ENCODE measurements at regions not wholly inside any gene's neighbourhood (a gene's known extent, or its start where the extent isn't known, plus 50 kb on each side); places are given as distances from the start of the nearest gene placed in this dataset.

DNA sequence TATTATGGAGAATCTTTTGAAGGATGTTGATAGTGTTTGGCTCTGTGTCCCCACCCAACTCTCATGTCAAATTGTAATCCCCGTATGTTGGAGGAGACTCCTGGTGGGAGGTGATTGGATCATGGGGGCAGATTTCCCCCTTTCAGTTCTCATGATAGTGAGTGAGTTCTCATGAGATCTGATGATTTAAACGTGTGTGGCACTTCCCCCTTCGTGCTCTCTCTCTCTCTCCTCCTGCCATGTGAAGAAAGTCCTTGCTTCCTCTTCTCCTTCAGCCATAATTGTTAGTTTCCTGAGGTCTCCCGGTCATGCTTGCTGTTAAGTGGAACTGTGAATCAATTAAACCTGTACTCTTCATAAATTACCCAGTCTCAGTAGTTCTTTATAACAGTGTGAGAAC, 166.1 kb upstream of the NUDT6 start:
- POLR2A ChIA-PET = no interaction called here
- peaks cover 0 to 3% (median 2%) of the 10 kb centered on the region in 3 donors for H3K9me3 Mint-ChIP-seq

DNA sequence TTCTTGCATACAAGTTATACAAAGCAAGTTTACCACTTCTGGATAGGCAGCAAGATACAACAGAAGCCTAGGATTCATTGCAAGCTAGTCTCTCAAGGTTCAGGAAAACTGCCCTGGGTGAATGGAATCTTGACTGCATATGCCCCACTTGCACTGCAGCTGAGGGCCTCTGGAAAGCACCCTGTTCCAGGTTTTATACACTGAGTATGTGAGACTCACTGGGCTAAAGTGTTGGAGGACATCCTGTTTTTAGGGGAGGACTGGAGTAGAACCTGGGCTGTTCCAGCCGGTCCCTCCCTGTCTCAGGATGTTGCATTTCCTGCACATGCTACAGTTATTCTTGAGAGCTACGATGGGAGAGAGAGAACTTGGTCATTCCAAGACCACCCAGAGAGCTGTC, 168.5 kb upstream of the NUDT6 start:
- Mint-ChIP-seq H3K27me3 (no peaks in the 10 kb centered on the region), H3K36me3 (peaks cover 55% of the 10 kb centered on the region), H3K4me1 (no peaks in the 10 kb centered on the region), H3K27ac (no peak overlapping the region), H3K4me3 (no peak overlapping the region), H3K9me3 (peaks cover 0 to 3% (median 2%) of the 10 kb centered on the region in 3 donors)
- Histone ChIP-seq H3K9me3 (peaks cover 2% of the 10 kb centered on the region), H3K4me3 (ENCODE audit: control insufficient read depth in 1 of 2, extremely low read depth in 1 of 2, low read length in 1 of 2) (peak overlapping the region in 1 of 2 donors; percentile 27), H3K36me3 (ENCODE audit: control insufficient read depth in 2 of 2, extremely low read depth in 1 of 2, insufficient read depth in 1 of 2, low read length in 1 of 2) (peaks cover 3 to 8% of the 10 kb centered on the region in 2 donors), H3K27ac (ENCODE audit: low read length) (no peak overlapping the region), H3K4me1 (ENCODE audit: control insufficient read depth in 1 of 2, extremely low read depth in 1 of 2, insufficient read depth in 2 of 2, low read length in 2 of 2) (no peaks in the 10 kb centered on the region), H3K27me3 (replicated peaks in 1 of 2; ENCODE audit: control insufficient read depth in 2 of 2, extremely low read depth in 1 of 2, insufficient read depth in 2 of 2, low read length in 1 of 2) (no peaks in the 10 kb centered on the region)
- no CpG with 5 or more reads among the region's 2 CpGs for WGBS (ENCODE audit: insufficient coverage)
- ChIA-PET POLR2A (no interaction called here), CTCF (no interaction called here)
- ATAC-seq (replicated peaks in 1 of 4) = no peak
- no peak for DNase-seq

More for the DNA sequence above, 166.1 kb upstream of the NUDT6 start:
- Mint-ChIP-seq H3K27ac (no peak overlapping the region), H3K4me1 (peaks cover 0 to 2% (median 0%) of the 10 kb centered on the region in 3 donors), H3K4me3 (no peak overlapping the region), H3K36me3 (peaks cover 61% of the 10 kb centered on the region), H3K27me3 (no peaks in the 10 kb centered on the region)
- no CpG with 5 or more reads among the region's 4 CpGs for WGBS (ENCODE audit: insufficient coverage)
- Histone ChIP-seq H3K27ac (ENCODE audit: low read length) (no peak overlapping the region), H3K4me3 (ENCODE audit: control insufficient read depth in 1 of 2, extremely low read depth in 1 of 2, low read length in 1 of 2) (no peak overlapping the region), H3K27me3 (replicated peaks in 1 of 2; ENCODE audit: control insufficient read depth in 2 of 2, extremely low read depth in 1 of 2, insufficient read depth in 2 of 2, low read length in 1 of 2) (no peaks in the 10 kb centered on the region), H3K4me1 (ENCODE audit: control insufficient read depth in 1 of 2, extremely low read depth in 1 of 2, insufficient read depth in 2 of 2, low read length in 2 of 2) (no peaks in the 10 kb centered on the region), H3K9me3 (peaks cover 2% of the 10 kb centered on the region), H3K36me3 (ENCODE audit: control insufficient read depth in 2 of 2, extremely low read depth in 1 of 2, insufficient read depth in 1 of 2, low read length in 1 of 2) (peaks cover 3 to 8% of the 10 kb centered on the region in 2 donors)
- no peak for DNase-seq
- CTCF ChIA-PET = no interaction called here
- ATAC-seq (replicated peaks in 1 of 4) = no peak

DNA sequence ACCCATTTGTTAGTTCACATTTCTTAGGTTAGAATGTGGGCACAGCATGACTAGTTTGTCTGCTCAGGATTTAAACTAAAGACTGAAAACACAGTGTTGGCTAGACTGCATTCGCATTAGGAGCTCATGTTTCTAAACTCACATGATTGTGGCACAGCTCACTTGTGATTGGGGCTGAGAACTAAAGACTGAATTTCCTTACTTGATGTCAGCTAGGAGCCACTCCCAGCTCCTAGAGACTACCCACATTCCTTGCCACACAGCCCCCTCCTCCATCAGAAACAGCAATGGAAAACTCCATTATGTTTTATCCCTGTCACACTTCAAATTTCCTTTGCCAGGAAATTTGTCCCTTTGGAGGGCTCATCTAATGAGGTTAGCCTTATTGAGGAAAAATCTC, 170.2 kb upstream of the NUDT6 start:
- CTCF ChIA-PET = interaction anchor here (0.5 to 1.5 kb wide), 3 partner anchors 8 to 110 kb away, joined by 3 to 4 read pairs (median 3); no protein-coding TSS in a partner anchor
- H3K4me1 Mint-ChIP-seq = no peaks in the 10 kb centered on the region
- Histone ChIP-seq H3K4me3 (ENCODE audit: control insufficient read depth in 1 of 2, extremely low read depth in 1 of 2, low read length in 1 of 2) (no peak overlapping the region), H3K9me3 (peaks cover 2% of the 10 kb centered on the region), H3K27me3 (replicated peaks in 1 of 2; ENCODE audit: control insufficient read depth in 2 of 2, extremely low read depth in 1 of 2, insufficient read depth in 2 of 2, low read length in 1 of 2) (no peaks in the 10 kb centered on the region), H3K36me3 (ENCODE audit: control insufficient read depth in 2 of 2, extremely low read depth in 1 of 2, insufficient read depth in 1 of 2, low read length in 1 of 2) (peaks cover 3 to 8% of the 10 kb centered on the region in 2 donors), H3K4me1 (ENCODE audit: control insufficient read depth in 1 of 2, extremely low read depth in 1 of 2, insufficient read depth in 2 of 2, low read length in 2 of 2) (no peaks in the 10 kb centered on the region), H3K27ac (ENCODE audit: low read length) (no peak overlapping the region)
- H3K4me3 Mint-ChIP-seq = no peak overlapping the region
- no CpG with 5 or more reads among the region's 1 CpG for WGBS (ENCODE audit: insufficient coverage)
- peaks cover 43% of the 10 kb centered on the region for H3K36me3 Mint-ChIP-seq
- H3K27me3 Mint-ChIP-seq = no peaks in the 10 kb centered on the region
- ATAC-seq (replicated peaks in 1 of 4) = no peak
- POLR2A ChIA-PET = no interaction called here
- peaks cover 0 to 3% (median 2%) of the 10 kb centered on the region in 3 donors for H3K9me3 Mint-ChIP-seq
- no peak overlapping the region for H3K27ac Mint-ChIP-seq
- DNase-seq = no peak

DNA sequence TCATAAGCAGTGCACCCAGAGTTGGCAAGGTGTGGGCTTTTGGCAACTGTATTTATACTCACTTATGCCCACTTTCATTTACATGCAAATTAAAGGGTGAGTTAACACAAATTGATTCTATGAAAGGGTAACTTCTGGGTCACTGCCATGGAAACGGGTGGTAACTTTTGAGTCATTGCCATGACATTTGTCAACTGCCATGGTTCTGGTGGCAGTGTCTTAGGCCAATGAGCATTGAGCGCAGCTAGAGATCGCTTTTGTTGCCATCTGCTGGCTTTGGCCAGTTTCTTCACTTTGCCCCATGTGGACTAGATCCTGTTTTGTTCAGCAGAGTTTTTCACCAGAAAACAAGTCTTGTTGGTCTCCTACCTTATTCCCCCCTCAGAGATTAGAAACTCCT, 170.8 kb upstream of the NUDT6 start:
- ChIA-PET CTCF (no interaction called here), POLR2A (no interaction called here)
- ATAC-seq (replicated peaks in 1 of 4) (no peak), DNase-seq (no peak)
- peaks cover 0 to 3% (median 2%) of the 10 kb centered on the region in 3 donors for H3K9me3 Mint-ChIP-seq
- Histone ChIP-seq H3K9me3 (peaks cover 2% of the 10 kb centered on the region), H3K4me3 (ENCODE audit: control insufficient read depth in 1 of 2, extremely low read depth in 1 of 2, low read length in 1 of 2) (no peak overlapping the region), H3K36me3 (ENCODE audit: control insufficient read depth in 2 of 2, extremely low read depth in 1 of 2, insufficient read depth in 1 of 2, low read length in 1 of 2) (peaks cover 3 to 8% of the 10 kb centered on the region in 2 donors), H3K4me1 (ENCODE audit: control insufficient read depth in 1 of 2, extremely low read depth in 1 of 2, insufficient read depth in 2 of 2, low read length in 2 of 2) (no peaks in the 10 kb centered on the region), H3K27me3 (replicated peaks in 1 of 2; ENCODE audit: control insufficient read depth in 2 of 2, extremely low read depth in 1 of 2, insufficient read depth in 2 of 2, low read length in 1 of 2) (no peaks in the 10 kb centered on the region), H3K27ac (ENCODE audit: low read length) (no peak overlapping the region)
- H3K4me1 Mint-ChIP-seq = no peaks in the 10 kb centered on the region
- peaks cover 37% of the 10 kb centered on the region for H3K36me3 Mint-ChIP-seq
- 93% methylated on average over 3 of the region's 3 CpGs for WGBS (ENCODE audit: insufficient coverage)
- H3K27ac Mint-ChIP-seq = no peak overlapping the region
- H3K27me3 Mint-ChIP-seq = no peaks in the 10 kb centered on the region
- H3K4me3 Mint-ChIP-seq = no peak overlapping the region

DNA sequence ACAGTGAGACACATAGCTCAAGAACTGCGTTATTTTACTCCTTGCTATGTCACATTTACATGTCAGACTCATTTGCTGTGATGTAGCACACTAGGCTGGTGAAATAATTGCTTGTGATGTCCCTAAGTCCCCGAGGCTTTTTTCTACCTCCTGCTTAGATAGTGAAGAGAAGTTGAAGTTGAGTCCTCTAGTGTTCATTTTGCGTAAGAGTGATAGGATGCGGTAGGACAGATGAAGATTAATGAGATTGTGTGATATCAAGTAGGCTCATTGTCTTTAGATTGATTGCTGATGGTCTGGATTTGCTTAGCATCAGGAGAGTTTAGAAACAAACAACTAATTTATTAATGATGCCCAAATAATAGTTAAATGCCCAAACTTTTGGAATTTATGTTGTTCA, 173.6 kb upstream of the NUDT6 start:
- no peak overlapping the region for H3K27ac Mint-ChIP-seq
- Histone ChIP-seq H3K27ac (ENCODE audit: low read length) (no peak overlapping the region), H3K36me3 (ENCODE audit: control insufficient read depth in 2 of 2, extremely low read depth in 1 of 2, insufficient read depth in 1 of 2, low read length in 1 of 2) (peaks cover 0 to 1% of the 10 kb centered on the region in 2 donors), H3K4me3 (ENCODE audit: control insufficient read depth in 1 of 2, extremely low read depth in 1 of 2, low read length in 1 of 2) (no peak overlapping the region), H3K9me3 (no peaks in the 10 kb centered on the region), H3K4me1 (ENCODE audit: control insufficient read depth in 1 of 2, extremely low read depth in 1 of 2, insufficient read depth in 2 of 2, low read length in 2 of 2) (no peaks in the 10 kb centered on the region), H3K27me3 (replicated peaks in 1 of 2; ENCODE audit: control insufficient read depth in 2 of 2, extremely low read depth in 1 of 2, insufficient read depth in 2 of 2, low read length in 1 of 2) (no peaks in the 10 kb centered on the region)
- 100% methylated on average over 3 of the region's 4 CpGs for WGBS (ENCODE audit: insufficient coverage)
- POLR2A ChIA-PET = no interaction called here
- no peaks in the 10 kb centered on the region for H3K9me3 Mint-ChIP-seq
- ATAC-seq (replicated peaks in 1 of 4) (no peak), DNase-seq (no peak)
- no peaks in the 10 kb centered on the region for H3K4me1 Mint-ChIP-seq
- CTCF ChIA-PET = no interaction called here
- H3K27me3 Mint-ChIP-seq = no peaks in the 10 kb centered on the region
- H3K4me3 Mint-ChIP-seq = no peak overlapping the region
- peaks cover 34% of the 10 kb centered on the region for H3K36me3 Mint-ChIP-seq

DNA sequence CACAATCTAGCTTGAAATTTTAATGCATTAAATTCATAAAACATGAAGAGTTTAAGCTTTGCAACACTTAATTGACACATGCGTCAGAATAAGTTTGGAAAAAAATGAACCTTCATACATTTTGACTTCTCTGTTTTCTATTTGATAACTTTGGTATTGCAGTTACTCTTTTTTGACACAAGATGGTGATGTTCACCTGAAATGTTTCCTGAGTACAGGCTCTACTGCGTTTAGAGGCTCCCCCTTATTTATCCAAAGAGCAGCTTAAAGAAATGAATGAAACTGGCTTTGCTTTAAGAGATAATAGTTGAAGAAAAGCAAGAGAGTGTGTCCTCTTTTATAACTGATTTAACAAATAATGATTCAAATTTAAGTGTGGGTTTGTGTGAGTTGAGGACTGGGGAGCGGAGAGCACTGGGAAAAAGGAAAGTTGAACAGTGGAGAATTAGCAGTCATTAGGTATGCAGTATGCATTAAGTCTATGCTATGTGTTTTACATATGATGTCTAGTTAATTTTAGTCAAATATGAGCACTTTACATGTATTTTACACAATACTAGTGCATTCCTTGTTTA, 180.6 kb upstream of the NUDT6 start:
- Mint-ChIP-seq H3K36me3 (peaks cover 29% of the 10 kb centered on the region), H3K9me3 (no peaks in the 10 kb centered on the region), H3K27ac (no peak overlapping the region), H3K4me1 (no peaks in the 10 kb centered on the region), H3K4me3 (no peak overlapping the region), H3K27me3 (no peaks in the 10 kb centered on the region)
- no peaks in the 10 kb centered on the region for H3K27me3 ChIP-seq (replicated peaks in 1 of 2; ENCODE audit: control insufficient read depth in 2 of 2, extremely low read depth in 1 of 2, insufficient read depth in 2 of 2, low read length in 1 of 2)
- ATAC-seq (replicated peaks in 1 of 4) = no peak
- no peaks in the 10 kb centered on the region for H3K4me1 ChIP-seq (ENCODE audit: control insufficient read depth in 1 of 2, extremely low read depth in 1 of 2, insufficient read depth in 2 of 2, low read length in 2 of 2)
- CTCF ChIA-PET = interaction anchor here (0.6 to 1.1 kb wide), 7 partner anchors 10 to 1171 kb away, joined by 3 to 12 read pairs (median 3); no protein-coding TSS in a partner anchor
- WGBS (ENCODE audit: insufficient coverage) = 100% methylated on average over 1 of the region's 3 CpGs
- H3K9me3 ChIP-seq = no peaks in the 10 kb centered on the region
- H3K27ac ChIP-seq (ENCODE audit: low read length) = no peak overlapping the region
- POLR2A ChIA-PET = interaction anchor here in 1 of 2 donors (0.6 kb wide), 1 partner anchor 10 kb away, joined by 3 read pairs; no protein-coding TSS in a partner anchor
- H3K4me3 ChIP-seq (ENCODE audit: control insufficient read depth in 1 of 2, extremely low read depth in 1 of 2, low read length in 1 of 2) = no peak overlapping the region
- DNase-seq = peak in 1 of 35 experiments; percentile 33
- H3K36me3 ChIP-seq (ENCODE audit: control insufficient read depth in 2 of 2, extremely low read depth in 1 of 2, insufficient read depth in 1 of 2, low read length in 1 of 2) = no peaks in the 10 kb centered on the region

Measured in T-cell (primary cell).